Pulmonary artery endothelial cell (primary cell): ENCODE measurements at regions not wholly inside any gene's neighbourhood (a gene's known extent, or its start where the extent isn't known, plus 50 kb on each side); places are given as distances from the start of the nearest gene placed in this dataset.

Experiments used
- DNase-seq: peaks from one replicate; pipeline ENCODE4 v3.0.0-alpha.2; 2011; ENCODE audit warnings: low read depth, low spot score

DNA sequence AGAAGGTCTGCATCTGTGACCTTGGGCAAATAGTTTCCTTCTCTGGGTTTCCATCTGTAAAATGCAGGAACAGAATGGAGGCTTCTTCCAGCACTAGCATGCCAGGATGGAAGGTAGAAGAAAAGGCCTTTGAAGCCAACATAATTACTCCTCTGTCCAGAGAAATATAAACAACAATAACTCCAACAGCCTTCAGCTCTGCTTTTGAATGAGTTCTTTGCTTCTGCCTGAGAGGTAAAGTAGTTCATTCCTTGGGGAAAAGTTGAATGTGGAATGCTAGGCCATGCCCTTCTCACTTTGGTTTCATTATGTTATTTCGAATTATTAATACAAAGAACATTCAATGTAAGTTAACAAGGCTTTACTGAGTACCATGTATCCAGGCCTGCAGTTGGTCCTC is 61.2 kb upstream of the BLID start:
- no peak for DNase-seq

GRCh38 chr11:122176651-122177050 is 60.6 kb upstream of the BLID start:
- no peak for DNase-seq

- DNase-seq, result no peak
Measured at GRCh38 chr11:122175306-122175705, 59.3 kb upstream of the BLID start.

DNA sequence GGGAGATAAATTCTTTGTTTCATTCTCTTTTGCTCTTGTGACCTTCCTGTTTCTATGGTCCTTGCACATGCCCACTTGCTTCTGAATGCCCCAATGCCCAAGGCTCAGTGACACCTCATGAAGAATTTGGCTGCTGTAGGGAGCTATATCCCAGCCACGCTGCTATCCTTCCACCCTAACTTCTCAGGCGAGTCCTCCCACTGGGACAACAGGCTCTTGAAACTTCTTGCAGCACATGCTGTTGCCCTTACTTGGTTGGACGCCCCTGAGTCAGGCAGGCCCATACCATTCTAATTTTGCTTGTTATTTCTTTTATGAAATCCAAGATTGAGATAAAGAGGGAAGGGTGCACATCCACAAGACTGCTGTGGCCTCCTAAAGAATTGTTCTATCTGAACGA is 57.6 kb upstream of the BLID start:
- DNase-seq, result no peak

DNA sequence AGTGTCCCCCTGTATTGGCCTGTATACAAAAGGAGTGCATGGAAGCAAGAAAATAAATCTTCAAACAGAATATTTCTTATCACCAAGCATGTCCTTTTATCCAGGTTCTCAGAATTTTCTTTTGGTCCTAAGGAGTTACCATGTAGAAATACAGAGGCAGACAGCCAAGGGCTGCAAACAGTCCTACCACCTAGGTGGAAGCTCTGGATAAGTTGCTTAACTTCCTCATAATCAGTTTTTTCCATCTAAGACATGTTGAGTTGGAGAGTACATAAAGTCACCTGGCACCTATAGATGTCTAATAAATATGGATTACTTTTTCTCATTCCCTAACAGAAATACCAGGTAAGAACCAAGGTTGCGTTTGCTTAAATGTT is 57.0 kb upstream of the BLID start:
- DNase-seq, result no peak

- no peak for DNase-seq
Measured at GRCh38 chr11:122172352-122173073, 56.5 kb upstream of the BLID start.

DNA sequence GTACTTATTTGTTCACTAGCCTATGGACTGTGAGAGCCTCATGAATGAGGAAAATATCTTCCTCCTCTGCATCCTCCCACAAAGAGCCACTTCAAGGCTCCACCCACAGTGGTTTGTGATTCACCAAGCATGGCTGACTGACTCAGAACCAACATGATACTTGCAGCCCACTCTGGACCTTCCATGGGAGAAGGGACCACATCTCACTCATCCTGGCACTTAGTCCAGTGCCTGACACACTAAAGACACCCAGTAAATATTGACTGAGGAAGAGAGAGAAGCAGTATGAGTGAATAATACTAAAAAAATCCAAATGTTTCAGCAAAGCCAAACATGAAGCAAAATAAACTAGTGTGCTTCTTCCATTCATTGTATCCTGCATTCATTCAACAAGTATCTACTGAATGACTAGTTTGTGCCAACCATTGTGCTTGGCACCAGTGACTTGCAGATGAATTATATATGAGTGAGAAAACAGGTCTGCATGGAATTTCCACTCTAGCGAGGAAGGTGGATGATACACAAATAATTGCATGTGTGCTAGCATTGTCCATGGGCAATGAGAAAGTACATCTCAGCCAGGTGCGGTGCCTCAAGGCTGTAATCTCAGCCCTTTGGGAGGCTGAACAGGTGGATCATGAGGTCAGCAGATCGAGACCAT is 54.9 kb upstream of the BLID start:
- no peak for DNase-seq

DNA sequence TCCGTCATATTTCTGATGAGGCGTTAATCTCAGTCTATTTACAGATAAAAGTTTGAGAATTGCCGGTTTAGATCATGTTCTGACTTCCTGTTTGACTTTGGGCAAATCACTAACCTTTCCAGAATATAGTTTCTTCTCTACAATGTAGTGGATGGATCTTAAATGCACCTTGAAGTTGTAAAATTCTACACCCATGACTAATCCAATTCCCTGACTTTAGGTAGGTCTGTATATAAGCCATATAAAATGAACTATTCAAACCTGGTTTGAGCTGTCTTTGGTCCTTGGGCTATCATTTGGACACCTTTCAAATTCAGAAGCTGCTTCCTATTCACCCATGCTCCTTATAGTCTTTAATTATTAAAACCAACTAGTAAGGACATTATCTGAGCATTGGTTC is 52.2 kb upstream of the BLID start:
- DNase-seq, result no peak

GRCh38 chr11:122167100-122167499 is 51.1 kb upstream of the BLID start:
- peak; percentile 51 for DNase-seq

DNA sequence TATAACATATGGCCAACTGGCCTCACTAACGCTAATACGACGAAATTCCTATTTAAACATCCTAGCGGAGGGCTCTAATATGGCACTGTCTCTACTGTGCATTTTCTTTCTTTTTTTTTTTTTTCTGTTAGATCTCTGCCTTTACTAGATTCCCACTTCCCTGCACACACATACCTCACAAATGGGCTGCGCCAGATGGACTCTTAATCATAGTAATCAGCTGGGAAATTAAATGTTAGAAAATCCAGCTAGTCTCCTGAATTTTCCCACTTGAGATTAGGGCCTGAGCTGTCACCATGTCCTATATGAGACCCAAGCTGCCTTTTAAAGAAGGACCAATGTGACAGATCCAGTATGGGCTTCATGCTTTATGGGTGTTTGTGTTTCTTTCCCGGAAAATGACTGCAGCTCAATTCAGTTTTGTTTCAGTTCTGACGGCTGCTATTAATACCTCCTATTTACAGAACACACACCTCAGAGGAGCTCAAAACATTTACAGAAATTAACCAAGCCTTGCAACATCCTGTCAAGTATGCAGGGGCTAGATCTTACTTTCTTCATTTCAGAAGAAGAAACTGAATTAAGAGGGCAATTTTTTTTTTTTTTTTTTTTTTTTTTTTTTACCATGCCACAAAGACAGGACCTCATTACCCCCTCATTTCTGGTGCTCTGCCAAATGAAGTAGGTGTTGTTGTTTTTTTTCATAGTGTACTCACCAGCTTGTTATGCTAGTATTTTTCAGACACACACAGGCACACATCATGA is 49.8 kb upstream of the BLID start:
- DNase-seq, result no peak
